GM19238 (cell line): ENCODE measurements at regions not wholly inside any gene's neighbourhood (a gene's known extent, or its start where the extent isn't known, plus 50 kb on each side); places are given as distances from the start of the nearest gene placed in this dataset.
"Not testable (repeated sequence)": the region's sequence is repeated elsewhere in the genome, so short reads cannot be mapped to it uniquely, and the experiment has no call there.

Experiments
- DNase-seq: peaks from one replicate; pipeline ENCODE4 v3.0.0; 2011; ENCODE audit warnings: low spot score; ENCODE audit not compliant: insufficient read length

DNA sequence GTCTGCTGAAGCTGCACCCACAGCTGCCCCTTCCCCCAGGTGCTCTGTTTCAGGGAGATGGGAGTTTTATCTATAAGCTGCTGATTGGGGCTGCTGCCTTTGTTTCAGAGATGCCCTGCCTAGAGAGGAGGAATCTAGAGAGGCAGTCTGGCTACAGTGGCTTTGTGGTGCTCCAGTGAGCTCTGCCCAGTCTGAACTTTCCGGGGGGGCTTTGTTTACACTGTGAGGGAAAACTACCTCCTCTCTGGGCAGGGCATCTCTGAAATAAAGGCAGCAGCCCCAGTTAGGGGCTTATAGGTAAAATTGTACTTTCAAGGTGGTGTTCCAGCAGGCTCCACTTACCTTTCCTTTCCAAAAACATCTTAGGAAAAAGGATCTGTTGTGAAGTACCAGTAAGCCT, 242.2 kb downstream of the SPRY1 start:
- no peak for DNase-seq

DNA sequence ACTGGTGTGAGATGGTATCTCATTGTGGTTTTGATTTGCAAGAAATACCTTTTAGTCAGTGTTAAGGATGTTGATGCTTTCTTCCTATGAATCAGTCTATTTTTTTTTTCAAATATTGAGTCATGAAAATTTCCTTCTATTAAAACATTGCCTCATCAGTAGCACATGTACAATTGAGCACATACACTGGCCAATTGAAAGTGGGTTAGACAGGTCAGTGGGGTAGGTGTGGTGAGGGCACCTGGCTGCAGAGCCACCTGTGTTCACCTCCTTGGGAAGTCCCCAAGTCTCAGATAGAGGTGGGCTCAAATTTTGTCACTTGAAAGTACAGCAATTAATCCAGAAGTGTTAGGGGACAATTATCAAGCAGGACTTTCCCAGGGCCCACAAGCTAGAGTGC, 243.7 kb downstream of the SPRY1 start:
- no peak for DNase-seq

GRCh38 chr4:123640824-123641223, 244.2 kb downstream of the SPRY1 start:
- DNase-seq: no peak

GRCh38 chr4:123643691-123644090, 247.1 kb downstream of the SPRY1 start:
- DNase-seq: no peak

- no peak for DNase-seq
Measured at GRCh38 chr4:123649250-123649644, 252.7 kb downstream of the SPRY1 start.

DNA sequence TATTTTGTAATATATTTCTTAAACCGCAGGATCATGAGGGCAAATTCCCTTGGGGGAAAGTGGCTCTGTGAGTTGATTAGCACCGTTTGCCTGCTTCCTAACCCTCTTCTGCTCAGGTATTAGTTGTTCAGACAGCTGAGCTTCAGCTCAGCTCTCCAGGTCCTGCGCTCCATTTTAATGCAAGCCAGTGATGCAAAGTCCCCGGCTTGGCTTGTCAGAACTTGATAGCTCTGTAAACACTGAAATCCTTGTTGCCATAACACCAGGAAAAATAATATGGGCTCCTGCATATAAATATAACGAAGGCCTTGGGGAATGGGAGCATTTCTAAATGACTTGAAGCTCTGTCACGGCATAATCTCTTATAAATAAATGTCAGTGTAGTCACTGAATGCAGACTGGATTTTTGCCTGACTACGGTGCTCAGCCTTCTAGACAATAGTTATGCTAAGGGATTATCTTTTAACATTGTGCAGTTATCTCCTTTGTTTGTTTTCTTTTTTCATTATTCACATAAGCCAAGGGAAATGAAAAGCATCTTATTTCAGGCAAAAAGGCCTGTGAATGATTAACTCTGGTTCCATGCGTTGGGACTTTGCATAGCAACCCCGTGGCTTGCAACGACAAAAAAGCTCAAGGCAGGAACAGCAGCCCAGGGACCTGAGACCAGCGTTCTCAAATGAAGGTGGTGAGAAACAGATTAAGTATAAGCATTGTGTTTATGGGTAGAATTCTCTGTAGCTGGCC, 253.2 kb downstream of the SPRY1 start:
- no peak for DNase-seq

- no peak for DNase-seq
Measured at GRCh38 chr4:123651066-123651465, 254.5 kb downstream of the SPRY1 start.

- no peak for DNase-seq
Measured at GRCh38 chr4:123651536-123652180, 255.1 kb downstream of the SPRY1 start.

DNA sequence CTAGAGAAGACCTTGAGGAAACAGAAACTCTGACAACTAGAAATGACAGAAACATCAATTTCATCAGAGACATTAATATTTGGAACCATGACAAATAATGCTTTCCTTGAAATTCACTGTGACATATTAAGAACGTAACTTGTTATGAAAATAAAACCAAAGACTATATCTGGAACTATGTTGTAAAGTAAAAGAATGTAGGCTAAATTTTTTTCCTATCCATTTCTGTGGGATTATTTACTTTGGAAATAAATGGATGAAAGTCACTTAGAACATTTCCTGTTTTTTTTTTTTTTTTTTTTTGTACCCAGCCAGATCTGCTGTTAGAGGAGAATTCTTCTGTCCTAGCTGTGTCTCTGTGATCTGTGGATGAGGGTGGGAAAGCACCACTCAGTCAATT, 255.9 kb downstream of the SPRY1 start:
- no peak for DNase-seq

DNA sequence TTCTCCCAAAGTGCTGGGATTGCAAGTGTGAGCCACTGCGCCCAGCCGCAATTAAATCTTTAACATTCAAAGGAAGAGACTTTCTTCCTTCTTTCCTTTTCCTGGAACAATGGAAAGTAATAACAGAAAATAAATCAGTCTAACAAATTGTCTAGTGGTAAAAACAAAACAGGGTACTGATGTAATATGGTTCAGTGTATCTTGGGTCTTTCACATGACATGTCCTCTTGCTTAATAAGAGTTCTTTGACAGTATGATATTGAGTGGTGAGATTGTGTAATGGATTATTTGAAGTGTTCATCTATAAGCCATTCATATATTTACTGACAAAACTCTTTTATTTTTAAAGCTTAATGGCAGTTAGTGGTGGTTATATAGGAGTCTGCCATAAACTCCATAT, 256.6 kb downstream of the SPRY1 start:
- DNase-seq: no peak

DNA sequence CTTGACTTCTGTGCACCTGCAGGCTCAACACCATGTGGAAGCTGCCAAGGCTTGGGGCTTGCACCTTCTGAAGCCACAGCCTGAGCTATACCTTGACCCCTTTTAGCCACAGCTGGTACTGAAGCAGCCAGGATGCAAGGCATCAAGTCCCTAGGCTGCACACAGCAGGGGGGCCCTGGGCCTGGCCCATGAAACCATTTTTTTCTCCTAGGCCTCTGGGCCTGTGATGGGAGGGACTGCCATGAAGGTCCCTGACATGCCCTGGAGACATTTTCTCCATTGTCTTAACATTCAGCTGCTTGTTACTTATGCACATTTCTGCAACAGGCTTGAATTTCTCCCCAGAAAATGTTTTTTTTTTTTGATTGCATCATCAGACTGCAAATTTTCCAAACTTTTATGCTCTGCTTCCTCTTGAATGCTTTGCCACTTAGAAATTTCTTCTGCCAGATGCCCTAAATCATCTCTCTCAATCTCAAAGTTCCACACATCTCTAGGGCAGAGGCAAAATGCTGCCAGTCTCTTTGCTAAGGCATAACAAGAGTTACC, 260.2 kb downstream of the SPRY1 start:
- DNase-seq: not testable (repeated sequence)

DNA sequence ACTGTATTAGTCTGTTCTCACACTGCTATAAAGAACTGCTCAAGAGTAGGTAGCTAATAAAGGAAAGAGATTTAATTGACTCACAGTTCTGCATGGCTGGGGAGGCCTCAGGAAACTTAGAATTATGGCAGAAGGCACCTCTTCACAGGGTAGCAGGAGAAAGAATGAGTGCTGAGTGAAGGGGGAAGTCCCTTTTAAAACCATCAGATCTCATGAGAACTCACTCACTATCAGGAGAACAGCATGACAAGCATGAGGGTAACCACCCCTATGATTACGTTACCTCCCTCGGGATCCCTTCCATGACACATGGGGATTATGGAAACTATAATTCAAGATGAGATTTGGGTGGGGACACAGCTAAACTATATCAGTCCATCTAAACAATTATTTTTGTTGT, 261.0 kb downstream of the SPRY1 start:
- not testable (repeated sequence) for DNase-seq

GRCh38 chr4:123659262-123659661, 262.7 kb downstream of the SPRY1 start:
- no peak for DNase-seq

GRCh38 chr4:123659730-123660129, 263.1 kb downstream of the SPRY1 start:
- no peak for DNase-seq

GRCh38 chr4:123661080-123661737, 264.6 kb downstream of the SPRY1 start:
- no peak for DNase-seq

GRCh38 chr4:123662827-123663226, 266.2 kb downstream of the SPRY1 start:
- DNase-seq: no peak

DNA sequence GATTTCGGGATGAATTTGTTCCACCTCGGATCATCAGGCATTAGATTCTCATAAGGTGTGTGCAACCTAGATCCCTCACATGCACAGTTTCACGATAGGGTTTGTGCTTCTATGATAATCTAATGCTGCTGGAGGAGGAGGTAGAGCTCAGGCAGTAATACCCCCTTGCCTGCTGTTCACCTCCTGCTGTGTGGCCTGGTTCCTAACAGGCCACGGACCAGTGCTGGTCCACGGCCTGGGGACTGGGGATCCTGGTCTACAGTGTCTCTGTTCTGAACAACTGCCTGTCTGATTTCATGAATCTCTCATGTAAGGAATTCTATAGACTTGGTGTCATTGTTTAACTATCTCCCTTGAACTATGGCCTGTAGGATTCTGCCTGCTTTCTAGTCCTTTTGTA, 269.9 kb downstream of the SPRY1 start:
- DNase-seq: no peak

DNA sequence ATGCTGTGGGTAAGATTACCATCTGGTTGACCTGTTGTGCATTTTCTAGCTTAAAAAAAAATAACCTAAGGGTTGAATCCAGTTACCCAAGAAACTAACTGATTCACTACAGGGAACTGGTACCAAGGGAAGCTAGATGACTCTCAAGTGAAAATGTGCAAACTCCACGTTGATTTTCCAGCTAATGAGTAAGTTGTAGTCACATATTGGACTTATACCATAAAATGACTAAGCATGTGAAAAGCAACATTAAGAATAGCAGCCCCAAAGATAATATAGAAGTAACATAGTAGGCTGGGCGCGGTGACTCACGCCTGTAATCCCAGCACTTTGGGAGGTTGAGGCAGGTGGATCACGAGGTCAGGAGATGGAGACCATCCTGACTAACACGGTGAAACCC, 270.9 kb downstream of the SPRY1 start:
- DNase-seq: no peak

DNA sequence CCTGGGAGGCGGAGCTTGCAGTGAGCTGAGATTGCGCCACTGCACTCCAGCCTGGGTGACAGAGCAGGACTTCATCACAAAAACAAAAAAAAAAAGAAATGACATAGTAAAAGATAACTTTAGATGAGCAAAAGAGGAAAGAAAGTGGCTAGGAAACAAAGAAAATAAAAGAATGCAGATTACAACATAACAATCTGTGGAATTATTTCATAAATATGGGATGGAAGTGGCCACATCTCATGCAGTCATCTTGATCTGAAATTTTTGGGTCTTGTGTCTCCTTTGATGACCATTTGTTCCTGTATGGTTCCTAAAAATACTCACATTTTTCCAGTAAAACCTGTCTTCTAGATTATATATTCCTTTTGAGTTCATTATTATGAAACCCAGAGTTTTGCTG, 271.4 kb downstream of the SPRY1 start:
- no peak for DNase-seq

- peak; percentile 21 for DNase-seq
Measured at GRCh38 chr4:123671636-123672404, 275.2 kb downstream of the SPRY1 start.

DNA sequence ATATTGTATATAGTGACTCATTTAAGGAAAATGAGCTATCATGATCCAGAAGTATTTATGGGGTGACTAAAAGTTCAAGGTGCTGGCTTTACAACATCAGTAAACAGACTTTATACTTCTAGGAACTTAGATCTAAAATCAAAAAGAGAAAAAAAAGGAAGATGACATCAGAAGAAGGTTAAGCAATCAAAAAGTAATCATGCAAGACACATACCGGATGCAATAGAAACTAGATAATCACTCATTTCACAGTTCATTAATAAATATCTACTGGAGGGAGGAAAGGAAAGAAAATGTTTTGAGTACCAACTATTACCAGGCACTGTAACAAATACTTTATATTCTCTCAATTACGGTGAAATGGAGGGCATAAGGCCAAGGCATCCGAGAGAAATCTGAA, 276.4 kb downstream of the SPRY1 start:
- DNase-seq: no peak

DNA sequence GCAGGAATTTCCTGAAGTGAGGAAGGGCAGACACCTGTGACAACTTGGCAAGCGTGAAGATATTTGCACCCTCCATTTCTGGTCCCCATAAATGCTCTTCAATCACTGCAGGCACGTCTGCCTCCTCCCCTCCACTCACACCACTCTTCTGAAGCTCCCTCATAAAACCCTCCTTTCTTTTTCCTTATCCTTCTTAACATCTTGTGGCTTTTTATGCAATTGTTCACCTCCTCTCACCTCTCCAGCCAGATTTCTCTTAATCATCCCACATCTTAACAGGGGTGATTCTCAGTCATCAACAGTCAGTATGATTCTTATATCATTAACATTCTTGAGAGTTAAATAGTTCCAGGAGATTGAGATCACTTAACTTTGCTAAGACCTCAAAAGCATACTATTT, 277.4 kb downstream of the SPRY1 start:
- no peak for DNase-seq
